Hematopoietic multipotent progenitor cell treated with erythropoietin and hydrocortisone succinate and interleukin-3 and kit ligand, for 8 days (in vitro differentiated cells): ENCODE measurements at regions not wholly inside any gene's neighbourhood (a gene's known extent, or its start where the extent isn't known, plus 50 kb on each side); places are given as distances from the start of the nearest gene placed in this dataset.
"Not testable (repeated sequence)": the region's sequence is repeated elsewhere in the genome, so short reads cannot be mapped to it uniquely, and the experiment has no call there.

ENCODE experiments used
- DNase-seq: peaks from one replicate; pipeline ENCODE4 v3.0.0-alpha.2; 2015

- DNase-seq, result not testable (repeated sequence)
Observed at GRCh38 chr1:144140243-144140642, 168.5 kb upstream of the FAM72C start.

DNA sequence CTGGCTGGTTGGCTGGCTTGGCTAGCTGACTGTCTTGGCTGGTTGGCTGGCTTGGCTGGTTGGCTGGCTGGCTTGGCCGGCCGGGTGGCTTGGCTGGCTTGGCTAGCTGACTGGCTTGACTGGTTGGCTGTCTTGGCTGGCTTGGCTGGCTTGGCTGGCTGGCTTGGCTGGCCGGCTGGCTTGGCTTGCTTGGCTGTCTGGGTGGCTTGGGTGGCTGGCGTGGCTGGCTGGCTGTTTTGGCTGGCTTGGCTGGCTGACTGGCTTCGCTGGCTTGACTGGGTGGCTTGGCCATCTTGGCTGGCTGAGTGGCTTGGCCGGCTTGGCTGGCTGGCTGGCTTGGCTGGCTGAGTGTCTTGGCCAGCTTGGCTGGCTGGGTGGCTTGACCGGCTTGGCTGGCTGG is 133.2 kb upstream of the FAM72C start:
- DNase-seq, result not testable (repeated sequence)

- DNase-seq, result peak; percentile 0
Observed at GRCh38 chr1:144104000-144104677, 132.4 kb upstream of the FAM72C start.

DNA sequence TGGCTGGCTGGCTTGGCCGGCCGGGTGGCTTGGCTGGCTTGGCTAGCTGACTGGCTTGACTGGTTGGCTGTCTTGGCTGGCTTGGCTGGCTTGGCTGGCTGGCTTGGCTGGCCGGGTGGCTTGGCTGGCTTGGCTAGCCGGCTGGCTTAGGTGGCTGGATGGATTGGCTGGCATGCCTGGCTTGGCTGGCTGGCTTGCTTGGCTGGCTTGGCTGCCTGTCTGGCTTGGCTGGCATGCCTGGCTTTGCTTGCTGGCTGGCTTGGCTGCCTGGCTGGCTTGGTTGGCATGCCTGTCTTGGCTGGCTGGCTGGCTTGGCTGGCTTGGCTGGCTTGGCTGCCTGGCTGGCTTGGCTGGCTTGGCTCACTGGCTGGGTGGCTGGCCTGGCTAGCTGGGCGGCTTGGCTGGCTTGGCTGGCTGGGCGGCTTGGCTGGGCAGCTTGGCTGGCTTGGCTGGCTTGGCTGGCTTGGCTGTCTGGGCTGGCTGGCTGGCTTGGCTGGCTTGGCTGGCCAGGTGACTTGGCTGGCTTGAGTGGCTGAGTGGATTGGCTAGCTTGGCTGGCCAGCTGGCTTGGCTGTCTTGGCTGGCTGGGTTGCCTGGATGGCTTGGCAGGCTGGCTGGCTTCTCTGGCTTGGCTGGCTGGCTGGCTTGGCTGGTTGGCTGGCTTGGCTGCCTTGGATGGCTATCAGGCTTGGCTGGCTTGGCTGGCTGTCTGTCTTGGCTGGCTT is 131.5 kb upstream of the FAM72C start:
- not testable (repeated sequence) for DNase-seq

DNA sequence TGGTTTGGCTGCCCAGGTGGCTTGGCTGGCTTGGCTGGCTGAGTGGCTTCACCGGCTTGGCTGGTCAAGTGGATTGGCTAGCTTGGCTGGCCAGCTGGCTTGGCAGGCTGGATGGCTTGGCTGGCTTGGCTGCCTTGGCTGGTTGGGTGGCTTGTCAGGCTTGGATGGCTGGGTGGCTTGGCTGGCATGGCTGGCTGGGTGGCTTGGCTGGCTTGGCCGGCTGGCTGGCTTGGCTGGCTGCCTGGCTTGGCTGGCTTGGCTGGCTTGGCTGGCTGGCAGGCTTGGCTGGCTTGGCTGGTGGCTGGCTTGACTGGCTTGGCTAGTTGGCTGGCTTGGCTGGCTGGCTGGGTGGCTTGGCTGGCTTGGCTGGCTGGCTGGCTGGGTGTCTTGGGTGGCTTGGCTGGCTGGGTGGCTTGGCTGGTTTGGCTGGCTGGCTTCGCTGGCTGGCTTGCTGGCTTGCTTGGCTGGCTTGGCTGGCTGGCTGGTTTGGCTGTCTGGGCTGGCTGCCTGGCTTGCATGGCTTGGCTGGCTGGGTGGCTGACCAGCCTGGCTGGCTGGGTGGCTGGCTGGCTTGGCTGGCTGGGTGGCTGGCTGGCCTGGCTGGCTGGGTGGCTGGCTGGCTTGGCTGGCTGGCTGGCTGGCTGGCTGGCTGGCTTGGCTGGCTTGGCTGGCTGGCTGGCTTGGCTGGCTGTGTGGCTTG is 130.4 kb upstream of the FAM72C start:
- not testable (repeated sequence) for DNase-seq

GRCh38 chr1:144101397-144102045 is 129.7 kb upstream of the FAM72C start:
- DNase-seq, result no peak

- DNase-seq, result not testable (repeated sequence)
Observed at GRCh38 chr1:144077167-144077841, 105.5 kb upstream of the FAM72C start.

DNA sequence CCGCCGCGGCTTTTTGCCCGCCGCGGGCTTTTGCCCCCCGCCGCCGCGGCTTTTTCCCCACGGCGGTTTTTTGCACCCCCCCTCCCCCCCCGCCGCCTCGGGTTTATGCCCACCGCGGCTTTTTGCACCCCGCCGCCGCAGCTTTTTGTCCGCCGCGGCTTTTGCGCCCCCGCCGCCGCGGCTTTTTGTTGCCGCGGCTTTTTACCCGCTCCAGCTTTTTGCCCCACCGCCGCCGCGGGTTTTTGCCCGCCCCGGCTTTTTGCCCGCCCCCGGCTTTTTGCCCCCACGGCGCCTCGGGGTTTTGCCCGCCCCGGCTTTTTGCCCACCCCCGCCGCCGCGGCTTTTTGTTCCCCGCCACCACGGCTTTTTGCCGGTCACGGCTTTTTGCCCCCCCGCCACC is 104.9 kb upstream of the FAM72C start:
- not testable (repeated sequence) for DNase-seq

GRCh38 chr1:144070394-144071053 is 98.7 kb upstream of the FAM72C start:
- DNase-seq, result not testable (repeated sequence)

- not testable (repeated sequence) for DNase-seq
Observed at GRCh38 chr1:144067042-144067441, 95.3 kb upstream of the FAM72C start.

- DNase-seq, result not testable (repeated sequence)
Observed at GRCh38 chr1:144066071-144066813, 94.5 kb upstream of the FAM72C start.

DNA sequence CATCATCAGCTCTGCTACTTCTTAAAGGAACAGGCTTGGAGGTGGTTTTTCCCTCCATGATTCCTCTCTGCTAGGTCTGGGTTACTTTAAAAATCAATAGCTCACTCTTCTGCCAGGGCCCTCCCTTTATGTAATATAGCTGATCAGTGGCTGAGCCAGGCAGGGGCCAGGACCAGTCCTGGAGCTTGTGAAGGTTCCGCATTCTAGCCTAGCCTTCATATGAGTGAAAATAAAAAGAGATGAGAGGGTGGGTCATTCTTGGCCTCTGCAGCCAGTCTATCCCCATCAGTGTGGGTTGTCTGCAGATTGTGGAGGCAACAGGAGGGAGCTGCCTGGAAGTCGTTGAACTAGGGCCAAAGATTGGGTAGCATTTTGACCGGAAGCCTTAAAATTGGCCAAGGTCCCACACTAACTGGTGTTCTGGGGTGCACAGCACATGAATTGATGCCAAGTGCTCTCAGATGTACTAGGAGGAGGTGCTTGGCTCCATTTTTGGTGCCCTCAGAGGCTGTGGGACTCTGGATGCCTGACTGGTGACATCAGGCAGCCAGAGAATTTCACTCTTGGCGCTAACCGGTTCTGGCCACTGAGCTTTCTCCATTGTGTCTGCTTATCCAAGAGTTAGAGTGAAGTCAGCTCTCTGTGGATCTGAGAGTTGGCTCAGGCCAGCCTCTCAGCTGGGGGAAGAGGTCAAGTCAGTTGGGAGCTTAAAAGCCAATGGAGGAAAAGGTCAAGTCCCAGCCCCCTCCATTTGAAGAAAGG is 93.7 kb upstream of the FAM72C start:
- not testable (repeated sequence) for DNase-seq

DNA sequence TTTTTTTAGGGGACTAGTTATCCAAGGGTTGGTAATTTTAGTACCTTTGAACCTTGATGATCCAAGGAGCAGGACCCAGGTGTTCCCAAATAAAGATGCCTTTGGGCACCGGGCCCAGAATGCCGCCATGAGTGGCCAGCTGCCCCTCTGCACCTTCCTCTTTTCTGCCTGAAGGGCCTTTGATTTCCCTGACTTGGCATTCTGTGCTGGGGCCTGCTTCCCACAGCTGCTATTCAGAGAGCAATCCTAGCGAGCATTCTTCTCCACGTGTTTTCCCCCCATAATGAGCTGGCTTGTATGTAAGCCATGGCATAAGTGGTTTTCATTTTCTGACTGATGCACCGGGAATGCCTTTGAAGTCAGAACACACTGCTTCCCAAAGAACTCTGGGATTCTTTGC is 77.6 kb upstream of the FAM72C start:
- DNase-seq, result not testable (repeated sequence)

DNA sequence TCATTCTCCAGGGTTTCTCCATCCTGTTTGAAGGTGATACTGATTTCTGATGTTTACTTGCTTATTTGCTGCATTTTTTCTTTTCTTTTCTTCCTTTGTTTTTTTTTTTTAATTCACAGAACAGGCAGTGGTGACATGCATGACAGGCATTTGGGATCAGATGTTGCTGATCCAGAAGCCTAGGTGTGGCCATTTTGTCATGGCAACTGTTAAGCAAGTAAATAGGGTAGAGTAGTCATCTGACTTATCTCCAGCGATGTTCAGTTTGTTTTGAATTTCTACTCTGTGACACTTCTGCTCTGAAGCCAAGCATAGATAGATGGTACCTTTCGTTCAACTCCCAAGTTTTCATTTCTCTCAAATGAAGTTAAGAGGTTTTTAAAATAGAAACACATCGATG is 74.9 kb upstream of the FAM72C start:
- not testable (repeated sequence) for DNase-seq

DNA sequence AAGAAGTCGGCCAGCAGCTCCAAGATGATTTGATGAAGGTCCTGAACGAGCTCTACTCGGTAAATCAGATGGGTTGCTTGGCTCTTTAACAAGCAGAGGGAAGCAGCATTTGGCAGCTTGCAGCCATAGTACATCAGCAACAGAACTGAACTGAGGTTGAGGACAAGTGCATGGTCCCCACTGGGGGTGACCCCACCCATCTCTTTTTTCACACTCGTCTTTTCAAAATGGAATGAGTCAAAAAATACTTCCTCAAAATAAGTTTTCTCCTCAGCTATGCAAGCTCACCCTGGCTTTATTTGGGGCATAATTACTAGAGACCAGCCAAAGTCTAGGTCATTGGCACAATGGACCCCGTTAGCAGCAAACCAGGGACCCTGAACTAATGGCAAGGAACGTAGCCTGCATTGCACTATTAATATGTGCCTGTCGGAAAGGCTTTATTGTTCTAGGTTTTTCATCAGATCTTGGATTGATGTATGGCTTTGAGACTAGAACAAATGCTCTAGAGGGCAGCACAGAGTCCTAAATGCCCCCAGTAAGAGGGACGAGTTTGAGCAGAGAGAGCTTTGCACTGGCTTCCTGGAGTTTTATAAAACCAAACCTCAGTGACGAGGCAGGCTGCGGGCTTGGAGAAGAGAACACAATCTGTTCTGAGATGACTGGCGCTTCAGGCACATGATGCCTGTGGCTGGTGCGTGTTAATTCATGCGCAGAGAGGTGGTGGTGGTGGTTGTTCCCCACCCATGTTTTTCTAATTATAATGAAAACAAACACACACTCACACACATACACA is 74.2 kb upstream of the FAM72C start:
- DNase-seq, result peak; percentile 7

DNA sequence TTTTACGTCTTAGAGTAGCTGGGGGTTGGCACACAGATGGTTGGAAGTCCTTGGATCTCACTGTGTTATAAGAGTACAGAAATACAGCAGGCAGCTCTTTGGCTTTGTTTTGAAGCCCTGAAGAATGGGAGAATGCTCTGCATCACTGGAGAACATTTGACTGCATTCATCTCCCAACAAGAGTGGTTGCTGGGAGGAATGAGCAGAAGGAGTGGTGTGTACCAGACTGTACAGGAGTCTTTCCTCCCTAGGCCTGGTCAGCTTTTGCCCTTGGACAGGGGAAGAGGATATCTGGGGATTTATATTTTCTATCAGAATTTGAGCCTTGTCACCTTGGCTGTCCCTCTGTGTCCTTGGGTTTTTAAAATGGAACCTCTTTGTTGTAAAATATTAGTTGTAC is 70.5 kb upstream of the FAM72C start:
- not testable (repeated sequence) for DNase-seq

DNA sequence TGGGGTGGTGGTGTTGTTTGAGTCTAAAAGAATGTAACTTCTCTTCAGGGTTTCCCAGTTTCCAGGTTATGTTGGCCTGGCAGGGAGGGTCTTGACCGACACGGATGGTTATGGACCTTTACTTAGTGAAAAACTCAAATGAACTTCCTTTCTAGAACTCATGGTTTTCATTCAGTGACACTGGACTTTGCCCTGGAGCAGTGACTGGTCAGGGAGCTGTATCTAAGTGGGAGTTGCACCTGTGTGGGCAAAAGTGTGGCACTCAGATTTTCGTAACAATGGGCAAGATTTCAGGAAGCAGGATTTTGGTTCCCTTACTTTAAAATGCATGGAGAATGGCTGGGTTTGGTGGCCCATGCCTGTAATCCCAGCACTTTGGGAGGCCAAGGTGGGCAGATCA is 68.5 kb upstream of the FAM72C start:
- DNase-seq, result not testable (repeated sequence)

DNA sequence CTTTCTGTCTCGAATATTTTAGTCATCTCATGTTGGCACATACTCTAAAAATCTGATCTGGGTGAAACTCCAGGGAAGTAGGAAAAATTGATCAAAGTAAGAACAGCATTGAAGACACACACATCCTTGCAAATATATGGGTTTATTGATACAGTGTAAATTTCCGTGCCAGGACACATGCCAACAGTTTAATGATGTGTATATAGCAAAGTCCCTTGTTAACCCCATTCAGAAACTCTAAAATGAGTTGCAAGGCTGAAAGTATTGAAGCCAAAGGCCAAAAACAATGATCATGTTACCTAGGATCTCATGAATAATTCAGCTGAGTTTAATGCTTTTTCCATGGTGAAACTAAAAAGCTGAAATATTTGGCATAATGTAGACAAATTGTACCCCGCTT is 62.3 kb upstream of the FAM72C start:
- DNase-seq, result not testable (repeated sequence)

GRCh38 chr1:144031550-144031949 is 59.8 kb upstream of the FAM72C start:
- not testable (repeated sequence) for DNase-seq

DNA sequence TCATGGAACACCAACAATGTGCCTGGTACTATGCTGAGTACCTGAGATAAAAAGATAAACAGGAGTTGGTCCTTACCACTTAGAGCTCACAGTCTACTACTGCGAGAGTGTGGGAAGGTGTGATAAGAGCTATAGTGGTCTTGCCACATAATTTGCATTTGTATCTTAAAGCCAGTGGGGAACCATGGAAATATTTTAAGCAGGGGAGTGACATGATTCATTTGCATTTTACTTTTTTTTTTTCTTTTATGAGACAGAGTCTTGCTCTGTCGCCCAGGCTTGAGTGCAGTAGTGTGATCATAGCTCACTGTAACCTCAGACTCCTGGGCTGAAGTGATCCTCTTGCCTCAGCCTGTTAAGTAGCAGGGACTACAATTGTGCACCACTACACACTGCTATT is 54.2 kb upstream of the FAM72C start:
- DNase-seq, result not testable (repeated sequence)
